Caco-2 (cell line): ENCODE measurements at regions not wholly inside any gene's neighbourhood (a gene's known extent, or its start where the extent isn't known, plus 50 kb on each side); places are given as distances from the start of the nearest gene placed in this dataset.

Source experiments
- BruUV-seq: library from RNA; stranded (reverse); fragments of 400-500 nt; replicated peaks from 2 replicates; lab custom pipeline; 2021; lab: Mats Ljungman, UMichigan
- CTCF ChIA-PET: fragments of 300-600 bp; sonication (Branson Sonifier 250); formaldehyde crosslinking; loops from one replicate; lab custom pipeline; 2022; ENCODE audit warnings: antibody characterized with exemption; lab: Charles Lee
- POLR2A ChIA-PET: fragments of 300-600 bp; sonication (Branson Sonifier 250); formaldehyde crosslinking; loops from one replicate; lab custom pipeline; 2022; ENCODE audit warnings: antibody characterized with exemption; lab: Charles Lee
- DNase-seq, 2 experiments: peaks; one replicate each; pipeline versions ENCODE4 v3.0.0 to v3.0.0-alpha.2; 2020 to 2022
- H3K27me3 ChIP-seq: replicated peaks from 2 replicates; pipeline ENCODE4 v1.6.0; 2011; ENCODE audit warnings: low read length; ENCODE audit not compliant: control insufficient read depth, insufficient read depth
- H3K36me3 ChIP-seq: 2 replicates; pipeline ENCODE4 v1.5.1; 2011; ENCODE audit warnings: low read length; ENCODE audit not compliant: control insufficient read depth, insufficient read depth
- H3K4me1 ChIP-seq: fragments of 250-450 bp; sonication (Bioruptor Pico); 2 replicates; pipeline ENCODE4 v1.5.1; 2020; ENCODE audit warnings: mild to moderate bottlenecking
- H3K4me3 ChIP-seq: 2 replicates; pipeline ENCODE4 v1.5.1; 2011; ENCODE audit warnings: low read depth, mild to moderate bottlenecking, control low read depth, low read length
- H3K9me3 ChIP-seq: fragments of 250-450 bp; sonication (Bioruptor Pico); 2 replicates; pipeline ENCODE4 v1.5.1; 2020; ENCODE audit warnings: mild to moderate bottlenecking, moderate library complexity
- H3K27ac Mint-ChIP-seq: one replicate; pipeline ENCODE4 v1.8.0; 2022; ENCODE audit warnings: mixed read lengths; ENCODE audit not compliant: unreplicated experiment
- H3K27me3 Mint-ChIP-seq: one replicate; pipeline ENCODE4 v1.8.0; 2022; ENCODE audit warnings: mixed read lengths; ENCODE audit not compliant: insufficient read depth, unreplicated experiment
- H3K36me3 Mint-ChIP-seq: one replicate; pipeline ENCODE4 v1.8.0; 2022; ENCODE audit warnings: mild to moderate bottlenecking, mixed read lengths; ENCODE audit not compliant: insufficient read depth, unreplicated experiment
- H3K4me1 Mint-ChIP-seq: one replicate; pipeline ENCODE4 v1.8.0; 2022; ENCODE audit warnings: low read depth, mixed read lengths; ENCODE audit not compliant: unreplicated experiment
- H3K4me3 Mint-ChIP-seq: one replicate; pipeline ENCODE4 v1.8.0; 2022; ENCODE audit warnings: mild to moderate bottlenecking, moderate library complexity, mixed read lengths; ENCODE audit not compliant: unreplicated experiment
- H3K9me3 Mint-ChIP-seq: one replicate; pipeline ENCODE4 v1.8.0; 2022; ENCODE audit warnings: mixed read lengths; ENCODE audit not compliant: unreplicated experiment
- intact Hi-C: fragments of 100-400 bp; cut with micrococcal nuclease; formaldehyde crosslinking; loops from one replicate; pipeline ENCODE4 v1.10.0; 2022; ENCODE audit not compliant: unreplicated experiment
- TF ChIP-seq, protein P1 (sequence below), 2 experiments: fragments of 200-600 bp in 1 of 2; IDR thresholded peaks; 1 replicate in 1 of 2; 2 replicates in 1 of 2; pipeline versions ENCODE4 v1.5.1 to v1.8.0; 2011 to 2022; ENCODE audit warnings: antibody characterized with exemption in 1 of 2, control low read depth in 1 of 2, inconsistent platforms in 1 of 2, low read depth in 1 of 2, low read length in 1 of 2, mild to moderate bottlenecking in 1 of 2, moderate library complexity in 1 of 2; ENCODE audit not compliant: insufficient read depth in 1 of 2, severe bottlenecking in 1 of 2, unreplicated experiment in 1 of 2

DNA sequence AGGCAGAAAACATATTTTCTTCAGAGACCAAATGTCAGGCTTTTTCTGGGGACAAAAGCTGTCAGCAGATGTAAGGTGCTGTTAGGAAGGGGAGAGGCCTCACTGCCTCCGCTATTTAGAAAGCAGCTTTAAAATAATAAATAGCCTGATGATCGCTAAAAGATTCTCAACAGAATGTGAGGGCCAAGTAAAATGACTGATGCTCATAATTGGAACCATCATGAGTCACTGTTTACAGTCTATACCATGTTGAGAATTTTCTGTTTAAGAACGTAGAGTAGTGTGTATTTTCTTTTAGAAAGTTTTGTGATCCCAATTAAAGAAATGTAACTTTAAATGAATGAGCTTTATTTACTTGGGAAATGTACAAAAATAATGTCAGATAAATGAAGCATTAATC lies 220.0 kb downstream of the CLIC5 start:
- POLR2A ChIA-PET, result no interaction called here
- H3K36me3 Mint-ChIP-seq, result no peaks in the 10 kb centered on the region
- no peaks in the 10 kb centered on the region for H3K4me1 Mint-ChIP-seq
- no peak overlapping the region for H3K27ac Mint-ChIP-seq
- H3K27me3 Mint-ChIP-seq, result peaks cover 2% of the 10 kb centered on the region
- H3K9me3 ChIP-seq, result no peaks in the 10 kb centered on the region
- no peak overlapping the region for H3K4me3 ChIP-seq
- no peak for DNase-seq
- CTCF ChIA-PET, result no interaction called here
- no peaks in the 10 kb centered on the region; the same call in 1 of the 2 replicates for H3K27me3 ChIP-seq
- no TSS peak for BruUV-seq
- intact Hi-C loops, result no loop called here
- no peaks in the 10 kb centered on the region for H3K4me1 ChIP-seq
- TF ChIP-seq, protein P1, sequence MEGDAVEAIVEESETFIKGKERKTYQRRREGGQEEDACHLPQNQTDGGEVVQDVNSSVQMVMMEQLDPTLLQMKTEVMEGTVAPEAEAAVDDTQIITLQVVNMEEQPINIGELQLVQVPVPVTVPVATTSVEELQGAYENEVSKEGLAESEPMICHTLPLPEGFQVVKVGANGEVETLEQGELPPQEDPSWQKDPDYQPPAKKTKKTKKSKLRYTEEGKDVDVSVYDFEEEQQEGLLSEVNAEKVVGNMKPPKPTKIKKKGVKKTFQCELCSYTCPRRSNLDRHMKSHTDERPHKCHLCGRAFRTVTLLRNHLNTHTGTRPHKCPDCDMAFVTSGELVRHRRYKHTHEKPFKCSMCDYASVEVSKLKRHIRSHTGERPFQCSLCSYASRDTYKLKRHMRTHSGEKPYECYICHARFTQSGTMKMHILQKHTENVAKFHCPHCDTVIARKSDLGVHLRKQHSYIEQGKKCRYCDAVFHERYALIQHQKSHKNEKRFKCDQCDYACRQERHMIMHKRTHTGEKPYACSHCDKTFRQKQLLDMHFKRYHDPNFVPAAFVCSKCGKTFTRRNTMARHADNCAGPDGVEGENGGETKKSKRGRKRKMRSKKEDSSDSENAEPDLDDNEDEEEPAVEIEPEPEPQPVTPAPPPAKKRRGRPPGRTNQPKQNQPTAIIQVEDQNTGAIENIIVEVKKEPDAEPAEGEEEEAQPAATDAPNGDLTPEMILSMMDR (IDR thresholded peaks at IDR 0.05; ENCODE audit: insufficient read depth in 1 of 2, low read depth in 1 of 2, low read length in 1 of 2, severe bottlenecking in 1 of 2, unreplicated experiment in 1 of 2), result no peak
- H3K9me3 Mint-ChIP-seq, result no peaks in the 10 kb centered on the region
- no peaks in the 10 kb centered on the region for H3K36me3 ChIP-seq
- H3K4me3 Mint-ChIP-seq, result no peak overlapping the region

DNA sequence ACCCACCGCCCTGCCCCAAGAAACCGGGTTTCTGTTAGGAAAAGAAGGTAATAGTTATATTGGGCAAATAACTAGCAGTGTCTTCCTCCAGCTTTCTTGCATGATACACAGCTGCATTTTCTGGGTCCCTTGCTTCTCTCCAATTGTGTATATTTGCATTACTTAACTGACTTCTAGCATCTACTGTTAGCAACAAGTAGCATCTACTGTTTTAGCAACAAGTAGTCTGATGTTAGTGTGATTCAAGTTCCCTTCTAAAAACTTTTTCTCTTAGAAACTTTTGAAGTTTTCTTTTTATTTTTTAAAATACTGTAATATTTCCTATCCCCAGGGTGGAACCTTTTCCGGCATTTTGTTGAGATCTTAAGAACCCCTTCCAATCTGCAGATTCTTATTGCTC lies 221.2 kb downstream of the CLIC5 start:
- DNase-seq, result no peak
- Mint-ChIP-seq H3K27ac (no peak overlapping the region), H3K4me3 (no peak overlapping the region), H3K27me3 (peaks cover 2% of the 10 kb centered on the region), H3K9me3 (no peaks in the 10 kb centered on the region), H3K36me3 (no peaks in the 10 kb centered on the region), H3K4me1 (no peaks in the 10 kb centered on the region)
- Histone ChIP-seq H3K27me3 (no peaks in the 10 kb centered on the region; the same call in 1 of the 2 replicates), H3K36me3 (no peaks in the 10 kb centered on the region), H3K4me3 (no peak overlapping the region), H3K4me1 (no peaks in the 10 kb centered on the region), H3K9me3 (no peaks in the 10 kb centered on the region)
- ChIA-PET POLR2A (no interaction called here), CTCF (no interaction called here)
- TF ChIP-seq, protein P1 (IDR thresholded peaks at IDR 0.05; ENCODE audit: insufficient read depth in 1 of 2, low read depth in 1 of 2, low read length in 1 of 2, severe bottlenecking in 1 of 2, unreplicated experiment in 1 of 2), result no peak
- no TSS peak for BruUV-seq
- intact Hi-C loops, result no loop called here

DNA sequence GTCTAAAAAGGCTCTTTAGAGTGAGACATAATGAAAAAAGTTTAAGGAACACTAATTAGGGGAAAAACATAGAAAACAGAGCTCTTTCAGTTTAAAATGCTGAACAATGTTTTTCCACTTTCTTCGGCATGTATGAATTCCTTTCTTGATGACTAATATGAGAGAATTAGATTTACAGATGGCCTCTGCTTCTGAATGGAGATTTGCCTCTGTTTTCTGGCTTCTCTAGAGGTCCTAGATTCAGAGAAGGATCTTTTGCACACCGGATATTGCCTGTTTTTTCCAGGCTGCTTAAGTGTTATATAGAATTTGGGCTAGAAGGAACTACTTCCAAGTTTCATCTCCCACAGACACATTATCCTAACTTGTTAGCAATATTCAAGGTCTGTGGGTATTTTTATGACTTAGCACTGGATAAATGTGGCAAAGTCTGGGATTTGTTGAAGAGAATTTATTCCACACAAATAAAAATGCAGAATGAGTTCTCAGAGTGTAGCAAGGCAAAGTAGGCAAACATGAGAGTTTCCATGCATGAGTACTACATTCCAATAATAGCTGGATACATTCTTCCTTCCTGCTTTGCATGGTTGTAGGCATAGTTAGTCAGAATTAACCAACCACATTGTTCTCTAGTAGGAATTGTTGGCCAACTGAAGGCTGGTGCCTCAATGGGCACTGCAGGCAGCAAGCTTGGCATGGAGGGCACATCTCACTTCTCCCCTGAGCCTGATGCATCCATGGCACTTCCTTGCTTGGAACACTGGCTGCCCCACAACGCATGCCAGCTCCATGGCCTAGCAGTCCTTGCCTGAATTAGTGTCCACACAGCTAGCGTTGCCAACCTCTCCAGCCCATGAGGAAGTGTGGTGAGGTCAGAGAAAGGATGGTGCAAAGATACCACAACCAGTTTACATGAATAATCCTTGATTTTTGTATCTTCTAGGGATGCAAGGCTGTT lies 224.2 kb downstream of the CLIC5 start:
- no TSS peak for BruUV-seq
- no peak overlapping the region for H3K27ac Mint-ChIP-seq
- no peak for DNase-seq
- H3K9me3 Mint-ChIP-seq, result no peaks in the 10 kb centered on the region
- peaks cover 2% of the 10 kb centered on the region for H3K27me3 Mint-ChIP-seq
- Histone ChIP-seq H3K4me1 (no peaks in the 10 kb centered on the region), H3K27me3 (no peaks in the 10 kb centered on the region; the same call in 1 of the 2 replicates), H3K4me3 (no peak overlapping the region), H3K9me3 (no peaks in the 10 kb centered on the region), H3K36me3 (no peaks in the 10 kb centered on the region)
- CTCF ChIA-PET, result no interaction called here
- H3K4me3 Mint-ChIP-seq, result no peak overlapping the region
- intact Hi-C loops, result no loop called here
- POLR2A ChIA-PET, result no interaction called here
- no peaks in the 10 kb centered on the region for H3K4me1 Mint-ChIP-seq
- H3K36me3 Mint-ChIP-seq, result no peaks in the 10 kb centered on the region
- TF ChIP-seq, protein P1 (IDR thresholded peaks at IDR 0.05; ENCODE audit: insufficient read depth in 1 of 2, low read depth in 1 of 2, low read length in 1 of 2, severe bottlenecking in 1 of 2, unreplicated experiment in 1 of 2), result no peak
